SK-N-DZ (cell line): ENCODE measurements at regions not wholly inside any gene's neighbourhood (a gene's known extent, or its start where the extent isn't known, plus 50 kb on each side); places are given as distances from the start of the nearest gene placed in this dataset.
"Not testable (repeated sequence)": the region's sequence is repeated elsewhere in the genome, so short reads cannot be mapped to it uniquely, and the experiment has no call there.

Experiments used
- DNase-seq: peaks from one replicate; pipeline ENCODE4 v3.0.0-alpha.2; 2015; ENCODE audit warnings: low spot score

DNA sequence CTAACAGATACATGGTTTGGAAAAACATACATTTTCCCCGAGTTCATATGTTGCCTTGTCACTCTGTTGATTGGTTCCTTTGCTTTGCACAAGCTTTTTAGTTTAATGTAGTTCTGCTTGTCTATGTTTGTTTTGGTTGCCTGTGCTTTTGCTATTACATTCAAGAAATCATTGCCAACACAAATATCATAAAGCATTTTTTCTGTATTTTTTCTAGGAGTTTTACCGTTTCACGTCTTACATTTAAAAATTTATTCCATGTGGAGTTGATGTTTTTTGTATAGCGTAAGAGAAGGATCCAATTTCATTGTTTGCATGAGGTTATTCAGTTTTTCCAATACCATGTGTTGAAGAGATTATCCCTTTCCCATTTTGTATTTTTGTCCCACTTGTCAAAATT is 941.9 kb upstream of the ADAMTS5 start:
- not testable (repeated sequence) for DNase-seq

DNA sequence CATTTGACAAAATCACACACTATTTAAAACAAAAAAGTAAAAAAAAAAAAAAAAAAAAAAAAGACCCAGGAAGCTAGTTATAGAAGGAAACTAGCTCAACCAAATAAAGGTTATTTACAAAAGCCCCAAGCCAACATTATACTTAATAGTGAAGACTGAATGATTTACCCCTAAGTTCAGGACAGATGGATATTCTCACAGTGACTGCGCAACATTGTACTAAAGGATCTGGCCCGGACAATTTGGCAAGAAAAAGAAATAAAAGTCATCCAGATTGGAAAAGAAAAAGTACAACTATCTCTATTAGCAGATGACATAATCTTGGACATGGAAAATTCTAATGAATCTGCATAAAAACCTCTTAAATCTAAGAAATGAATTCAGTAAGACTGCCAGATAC is 936.0 kb upstream of the ADAMTS5 start:
- not testable (repeated sequence) for DNase-seq

DNA sequence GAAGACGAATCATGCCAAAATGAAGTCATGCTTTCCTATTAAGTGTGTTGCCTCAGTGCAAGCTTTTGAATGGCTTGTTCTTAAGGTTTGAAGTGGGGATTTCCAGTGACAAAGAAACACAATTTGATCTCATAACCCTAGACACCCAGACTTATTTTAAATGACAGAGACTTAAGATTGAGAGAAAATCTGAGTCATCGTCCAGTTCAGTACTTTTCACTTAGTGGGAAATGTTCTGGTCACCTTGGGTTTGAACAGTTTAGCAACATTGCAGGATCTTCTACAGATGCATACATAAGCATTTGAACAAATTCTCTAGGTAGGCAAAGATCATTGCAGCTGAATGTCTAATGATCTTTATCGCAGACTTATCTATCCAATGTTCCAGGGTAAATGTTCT is 926.7 kb upstream of the ADAMTS5 start:
- DNase-seq: not testable (repeated sequence)

DNA sequence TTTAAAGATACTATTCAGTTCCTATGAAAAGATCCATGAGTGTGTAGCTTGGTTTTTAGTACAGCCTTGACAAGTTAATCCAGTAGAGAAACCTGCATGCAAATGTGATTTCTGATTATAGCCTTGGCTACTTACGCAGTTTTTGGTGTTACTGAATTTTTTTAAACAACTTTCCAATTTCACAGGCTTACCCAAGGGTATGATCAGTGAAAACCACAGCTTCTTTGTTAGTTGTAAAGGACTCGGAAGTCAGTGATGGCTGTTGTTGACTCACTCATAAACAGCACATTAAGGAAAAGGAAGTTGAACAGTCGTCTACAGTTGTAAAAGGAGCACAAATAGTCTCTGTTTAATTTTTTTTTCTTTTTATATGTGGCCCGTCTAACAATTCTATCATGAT is 924.6 kb upstream of the ADAMTS5 start:
- DNase-seq: not testable (repeated sequence)

DNA sequence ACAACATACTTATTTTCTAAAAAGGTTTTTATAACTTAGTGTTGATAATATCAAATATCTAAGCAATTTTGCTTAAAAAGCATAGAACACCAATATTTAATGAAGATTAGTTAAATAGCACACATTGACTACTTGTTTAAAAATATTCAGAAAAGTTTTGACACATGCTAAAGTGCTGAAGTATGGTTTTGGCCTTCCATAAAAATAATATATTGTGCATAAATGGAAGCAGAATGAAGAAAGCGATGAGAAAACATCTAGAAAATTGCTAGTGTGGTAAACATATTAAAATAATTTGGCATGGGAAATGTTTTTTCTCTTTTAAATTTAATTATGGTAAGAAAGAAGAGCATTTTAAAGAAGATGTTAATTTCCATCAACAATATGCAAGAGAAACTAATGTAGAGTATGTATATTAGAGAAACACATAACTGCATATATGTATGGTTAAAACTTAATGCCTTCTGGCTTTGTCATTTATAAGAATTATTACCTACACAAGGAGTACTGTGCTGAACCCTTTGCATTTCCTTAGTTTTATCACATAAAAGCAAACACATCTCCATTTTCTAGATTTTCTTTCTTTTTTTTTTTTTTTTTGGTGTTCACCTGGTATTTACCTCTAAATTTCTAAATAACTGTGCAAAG is 921.0 kb upstream of the ADAMTS5 start:
- DNase-seq: not testable (repeated sequence)

DNA sequence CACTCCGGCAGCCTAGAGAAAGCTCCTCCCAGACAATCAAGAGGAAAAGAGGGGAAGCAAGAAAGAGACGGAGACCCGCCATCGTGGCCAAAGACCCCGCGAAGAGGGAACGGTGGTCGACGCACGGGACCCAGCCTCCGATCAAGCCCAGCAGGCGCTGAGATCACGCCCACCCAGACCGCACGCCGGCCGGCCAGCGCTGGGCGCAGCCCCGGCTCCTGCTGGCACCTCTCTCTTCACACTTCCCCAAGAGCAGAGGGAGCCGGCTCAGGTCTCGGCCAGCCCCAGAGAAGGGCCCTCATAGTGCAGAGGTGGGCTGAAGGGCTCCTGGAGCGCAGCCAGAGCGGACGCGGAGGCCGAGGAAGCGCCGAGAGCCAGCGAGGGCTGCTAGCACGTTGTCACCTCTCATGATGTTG is 918.4 kb upstream of the ADAMTS5 start:
- DNase-seq: no peak

DNA sequence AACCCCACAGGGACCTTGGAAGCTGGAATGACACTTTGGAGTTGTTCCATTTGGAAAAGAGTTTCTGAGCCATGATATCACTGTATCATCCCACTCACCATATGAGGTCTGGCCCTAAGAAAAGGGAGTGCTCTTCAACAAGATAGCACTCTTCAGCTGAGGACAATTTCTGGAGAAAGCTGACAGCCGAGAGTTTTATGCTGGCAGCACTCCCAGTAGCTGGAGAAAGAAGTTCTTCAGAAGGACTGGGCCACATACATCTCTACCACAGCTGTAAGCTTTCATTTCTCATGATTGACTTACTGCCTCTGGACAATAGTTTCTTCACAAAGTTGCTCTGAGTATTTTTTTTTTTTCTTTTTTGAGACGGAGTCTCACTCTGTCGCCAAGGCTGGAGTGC is 914.4 kb upstream of the ADAMTS5 start:
- not testable (repeated sequence) for DNase-seq

DNA sequence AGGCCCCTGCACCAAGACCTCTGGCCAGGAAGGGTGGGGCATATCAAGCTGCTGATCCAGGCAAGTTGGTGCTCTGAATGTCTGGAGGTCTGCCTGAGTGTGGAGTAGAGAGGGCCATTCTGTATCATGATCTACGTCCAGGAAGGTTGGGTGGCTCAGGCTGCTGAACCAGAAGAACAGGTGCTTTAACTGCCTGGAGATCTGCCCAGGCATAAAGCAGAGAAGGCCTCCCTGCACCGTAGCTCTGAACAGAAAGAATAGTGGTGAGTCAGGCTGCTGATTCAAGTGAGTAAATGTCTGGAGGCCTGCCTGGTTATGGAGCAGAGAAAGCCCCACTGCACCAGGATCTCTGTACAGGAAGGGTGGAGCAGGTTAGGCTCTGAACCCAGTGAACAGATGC is 905.5 kb upstream of the ADAMTS5 start:
- DNase-seq: not testable (repeated sequence)

DNA sequence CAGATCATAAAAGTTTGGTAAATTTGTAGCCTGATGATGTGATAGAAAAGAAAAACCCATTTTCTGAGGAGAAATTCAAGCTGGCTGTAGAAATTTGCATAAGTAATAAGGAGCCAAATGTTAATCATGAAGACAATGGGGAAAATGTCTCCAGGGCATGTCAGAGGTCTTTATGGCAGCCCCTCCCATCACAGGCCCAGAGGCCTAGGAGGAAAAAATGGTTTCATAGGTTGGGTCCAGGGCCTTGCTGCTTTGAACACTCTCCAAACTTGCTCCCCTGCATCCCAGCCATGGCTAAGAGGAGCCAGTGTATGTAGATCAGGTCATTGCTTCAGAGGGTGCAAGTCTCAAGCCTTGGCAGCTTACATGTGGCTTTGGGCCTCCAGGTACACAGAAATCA is 903.9 kb upstream of the ADAMTS5 start:
- DNase-seq: not testable (repeated sequence)

DNA sequence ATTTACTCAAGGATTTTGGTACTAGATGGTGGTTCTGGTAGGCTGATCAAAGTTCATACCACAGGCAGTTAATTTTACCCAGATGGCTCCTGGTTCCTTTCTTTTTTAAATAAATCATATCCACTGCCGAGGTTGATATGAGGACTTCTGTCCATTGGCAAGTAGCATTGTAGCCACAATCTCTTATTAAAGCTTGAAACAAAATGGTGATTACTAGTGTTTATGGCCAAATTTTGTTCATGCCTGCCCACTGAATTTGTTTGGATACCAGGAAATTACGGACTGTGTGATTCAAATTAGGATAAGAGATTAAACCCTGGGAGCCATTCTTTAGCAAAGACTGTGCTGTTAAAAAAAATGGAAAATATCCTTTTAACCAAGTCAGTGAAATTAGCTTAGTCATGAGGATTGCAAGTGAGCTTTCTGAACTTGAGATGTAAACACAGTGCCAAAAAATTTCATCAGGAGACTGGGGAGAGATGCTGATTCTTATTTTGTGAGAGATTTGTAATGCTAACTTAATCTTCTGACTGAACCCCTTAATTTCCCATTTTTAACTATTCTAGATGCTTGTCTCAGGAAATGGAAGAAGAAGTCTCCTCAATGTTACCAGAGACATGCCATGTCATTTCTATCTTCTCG is 893.5 kb upstream of the ADAMTS5 start:
- DNase-seq: not testable (repeated sequence)

DNA sequence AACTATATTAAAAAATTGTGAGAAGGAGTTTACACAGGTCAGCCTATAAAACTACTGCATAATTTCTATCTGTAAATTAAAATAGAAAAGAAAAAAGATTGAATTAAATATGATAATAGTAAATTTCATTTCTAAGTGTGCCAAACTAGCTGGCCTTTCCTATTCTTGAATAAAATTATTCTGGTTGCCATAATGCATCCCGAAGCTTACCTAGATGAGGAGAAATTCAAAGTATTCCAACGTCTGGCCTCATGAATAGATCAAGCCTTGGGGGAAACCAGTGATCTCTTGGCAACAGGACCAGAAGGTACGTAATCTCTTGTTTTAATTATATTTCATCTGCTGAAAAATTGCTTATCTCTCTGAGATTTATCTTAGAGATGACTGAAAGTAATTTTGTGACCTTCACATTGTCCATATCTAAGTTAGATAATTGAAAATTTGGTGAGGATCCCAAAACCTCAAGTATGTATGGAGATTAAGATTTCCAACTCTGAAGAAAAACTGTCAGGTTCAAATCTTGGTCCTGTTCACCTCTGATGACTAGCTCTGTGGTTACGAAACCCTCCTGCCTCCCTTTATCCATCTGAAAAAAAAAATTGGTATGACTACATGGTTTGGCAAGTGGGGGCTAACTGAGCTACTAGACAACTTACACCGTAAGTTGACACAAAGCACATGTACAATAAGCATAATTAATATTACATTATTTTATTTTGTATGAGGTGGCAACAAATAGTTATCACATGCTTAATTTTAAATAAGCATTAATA is 891.4 kb upstream of the ADAMTS5 start:
- not testable (repeated sequence) for DNase-seq

DNA sequence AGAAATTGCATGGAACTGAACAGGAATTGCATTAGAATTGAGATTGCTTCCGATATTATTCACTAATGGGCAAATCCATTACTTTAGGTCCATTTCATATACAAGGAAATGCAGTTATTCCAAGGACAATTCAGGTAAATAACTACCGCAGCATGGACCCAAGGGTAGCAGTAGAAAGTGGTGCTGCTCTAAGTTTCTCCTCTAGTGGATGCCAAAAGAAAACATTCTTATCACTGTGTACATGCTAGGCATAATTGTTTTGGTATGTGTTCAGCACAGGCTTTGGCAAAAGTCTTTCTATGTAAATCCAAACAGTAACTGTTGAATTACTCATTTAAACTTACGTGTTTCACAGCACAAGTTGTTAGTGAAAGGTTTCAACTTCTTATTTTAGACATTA is 890.1 kb upstream of the ADAMTS5 start:
- DNase-seq: not testable (repeated sequence)

DNA sequence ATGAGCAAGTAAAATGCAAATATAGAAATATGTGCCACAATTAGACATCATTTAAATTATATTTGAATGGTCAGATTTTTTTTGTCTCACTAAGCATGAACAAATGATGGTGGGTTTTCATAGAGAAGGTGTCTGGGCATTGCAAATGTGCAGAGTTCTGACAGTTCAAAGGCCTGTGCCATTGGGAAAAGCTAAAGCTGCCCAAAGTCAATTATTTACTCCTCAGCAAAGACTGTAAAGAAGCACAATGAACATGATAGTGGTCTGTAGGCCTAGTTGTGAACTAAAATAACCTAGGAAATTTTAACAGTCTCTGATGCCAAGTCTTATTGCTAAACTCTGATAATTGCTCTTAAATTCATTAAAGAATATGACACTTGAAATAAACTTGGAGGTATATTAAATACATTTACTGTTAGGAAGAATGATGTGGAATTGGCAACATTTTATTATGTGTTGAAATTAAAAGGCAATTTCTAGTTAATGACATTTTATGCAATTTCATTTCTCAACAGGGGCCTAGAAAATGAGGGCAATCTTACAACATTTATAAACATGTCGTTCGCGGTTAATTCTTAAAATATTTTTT is 874.3 kb upstream of the ADAMTS5 start:
- no peak for DNase-seq

DNA sequence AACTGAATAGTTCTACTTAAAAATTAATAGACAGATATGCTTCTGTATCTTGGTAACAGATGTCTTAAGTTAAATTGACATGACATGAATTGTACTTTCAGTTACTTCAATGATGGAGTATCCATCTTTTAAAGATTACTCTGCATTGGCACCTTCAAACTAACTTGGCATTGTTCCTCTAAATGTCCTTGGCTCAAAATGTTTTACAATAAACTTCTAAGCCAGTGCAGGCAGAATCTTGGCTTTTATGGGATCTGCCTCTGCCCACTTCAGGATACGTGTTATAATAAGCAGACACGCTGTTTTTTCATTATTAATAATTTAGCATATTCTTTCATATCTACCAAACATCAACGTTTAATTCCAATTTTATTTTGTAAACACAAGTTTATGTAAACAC is 873.4 kb upstream of the ADAMTS5 start:
- no peak for DNase-seq

DNA sequence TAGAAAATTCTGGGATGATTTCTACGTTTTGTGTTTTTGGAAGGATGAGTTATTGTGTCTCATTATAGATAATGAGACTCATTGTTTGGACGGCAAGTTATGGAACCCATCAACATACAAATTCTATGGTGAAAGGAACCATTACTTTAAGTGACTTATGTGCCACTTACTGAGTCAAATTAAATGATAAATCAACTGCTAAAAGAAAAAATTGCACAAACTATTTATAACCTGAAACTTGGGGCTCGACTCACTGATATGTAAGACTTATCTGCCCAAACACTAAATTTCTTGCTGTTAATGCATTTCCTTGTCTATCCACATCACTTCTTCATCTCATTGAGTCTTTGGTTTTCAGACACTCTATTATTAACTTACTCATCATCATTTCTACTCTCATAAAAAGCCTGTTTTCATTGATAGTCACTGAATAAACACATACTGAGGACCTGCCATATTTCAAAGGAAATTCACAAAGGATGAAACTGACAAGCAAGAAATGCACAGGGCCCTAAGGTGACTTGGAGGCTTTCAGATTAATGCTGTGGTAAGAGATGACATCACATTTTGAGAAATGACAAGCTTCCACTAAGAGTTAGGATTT is 872.7 kb upstream of the ADAMTS5 start:
- DNase-seq: no peak

DNA sequence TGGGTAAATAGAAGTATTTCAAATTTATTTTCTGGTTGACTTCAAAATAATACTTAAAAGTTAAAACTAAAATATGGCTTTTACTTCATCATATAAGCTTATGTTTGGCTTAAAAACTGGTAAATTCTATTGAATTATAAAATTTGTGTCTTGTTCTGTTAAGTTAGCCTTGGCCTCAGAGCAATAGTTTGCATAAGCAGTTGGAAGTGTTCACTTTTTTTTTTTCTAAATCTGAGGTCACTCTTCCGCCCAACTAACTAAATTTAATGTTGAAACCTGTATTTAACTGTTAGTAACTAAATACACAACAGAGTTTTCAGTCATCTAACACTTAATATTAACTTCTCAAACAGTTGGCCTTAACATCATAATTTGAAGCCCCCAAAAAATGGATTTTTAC is 871.7 kb upstream of the ADAMTS5 start:
- no peak for DNase-seq

DNA sequence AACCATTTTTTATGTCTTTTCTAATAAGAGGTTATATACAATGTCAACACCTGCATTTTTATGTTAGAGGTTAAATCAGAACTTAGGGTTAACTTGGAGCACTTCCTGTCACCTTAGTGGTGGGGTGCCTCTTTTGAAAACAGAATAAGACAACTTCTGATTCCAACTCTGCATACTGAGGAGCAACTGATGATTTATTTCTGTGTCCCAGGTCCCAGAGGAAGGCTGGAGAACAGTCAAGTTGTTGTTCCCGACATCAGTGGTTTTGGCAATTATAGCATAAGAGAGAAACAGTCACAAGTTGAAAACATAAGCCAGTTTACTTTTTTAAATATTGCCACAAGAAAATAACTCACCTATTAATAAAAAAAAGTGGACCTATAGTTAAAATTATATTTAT is 871.0 kb upstream of the ADAMTS5 start:
- no peak for DNase-seq

DNA sequence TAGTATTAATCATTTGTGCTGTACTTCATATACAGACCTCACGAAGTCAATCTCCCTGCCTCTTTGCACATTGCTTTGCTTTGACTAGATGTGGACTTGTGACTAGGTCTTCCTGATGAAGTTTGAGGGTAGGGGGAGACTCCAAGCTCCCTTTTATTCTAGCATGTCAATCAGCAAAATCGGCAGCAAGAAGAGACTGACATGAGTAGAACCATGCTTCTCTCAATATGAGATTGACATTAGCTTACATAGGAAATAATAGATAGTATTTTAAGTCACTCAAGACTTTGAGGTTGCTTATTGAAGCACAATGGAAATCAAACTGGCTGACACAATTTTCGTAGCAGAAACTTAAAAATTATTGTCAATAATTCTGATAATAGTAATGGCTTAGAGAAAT is 866.4 kb upstream of the ADAMTS5 start:
- DNase-seq: no peak

DNA sequence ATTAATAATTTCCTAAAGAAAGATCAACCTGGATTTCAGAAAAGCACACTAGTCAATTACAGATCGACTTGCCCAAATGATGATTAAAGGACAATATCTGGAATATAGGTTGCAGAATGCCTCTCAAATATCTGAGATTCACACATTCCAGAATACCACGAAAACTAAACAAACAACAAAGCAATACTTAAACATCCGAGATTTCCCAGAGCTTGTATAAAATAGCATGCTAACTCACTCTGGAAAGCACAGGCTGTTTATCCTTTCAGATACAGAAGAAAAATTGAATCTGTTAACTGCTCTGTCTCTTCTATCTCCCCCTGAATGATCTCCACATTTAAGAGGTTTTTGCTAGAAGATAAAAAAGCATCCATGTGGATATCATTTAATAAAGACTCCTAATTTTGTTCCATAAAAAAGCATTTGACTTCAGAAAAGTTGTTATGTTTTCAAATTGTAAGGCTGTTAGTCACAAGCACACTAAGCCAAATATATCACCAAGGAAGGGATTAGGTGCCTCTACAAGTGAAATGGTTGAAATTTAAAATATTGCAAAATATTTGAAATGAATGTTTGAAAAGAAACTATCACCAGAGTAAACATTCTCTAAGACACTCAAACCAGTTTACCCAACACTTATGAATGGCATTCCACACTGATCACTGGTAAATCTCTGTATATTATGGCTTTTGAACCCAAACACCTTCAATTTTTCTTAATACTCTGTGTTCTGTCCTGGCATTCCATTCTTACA is 865.1 kb upstream of the ADAMTS5 start:
- no peak for DNase-seq

DNA sequence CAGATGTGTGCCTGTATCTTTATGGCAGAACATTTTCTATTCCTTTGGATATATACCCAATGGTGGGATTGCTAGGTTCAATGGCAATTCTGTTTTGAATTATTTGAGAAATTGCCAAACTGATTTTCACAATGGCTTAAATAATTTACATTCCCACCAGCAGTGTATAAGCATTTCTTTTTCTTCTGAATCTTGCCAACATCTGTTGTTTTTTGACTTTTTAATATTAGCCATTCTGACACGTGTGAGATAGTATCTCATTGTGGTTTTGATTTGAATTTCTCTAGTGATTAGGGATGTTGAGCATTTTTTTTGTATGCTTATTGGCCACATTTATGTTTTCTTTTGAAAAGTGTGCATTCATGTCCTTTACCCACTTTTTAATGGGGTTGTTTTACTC is 864.3 kb upstream of the ADAMTS5 start:
- DNase-seq: no peak

DNA sequence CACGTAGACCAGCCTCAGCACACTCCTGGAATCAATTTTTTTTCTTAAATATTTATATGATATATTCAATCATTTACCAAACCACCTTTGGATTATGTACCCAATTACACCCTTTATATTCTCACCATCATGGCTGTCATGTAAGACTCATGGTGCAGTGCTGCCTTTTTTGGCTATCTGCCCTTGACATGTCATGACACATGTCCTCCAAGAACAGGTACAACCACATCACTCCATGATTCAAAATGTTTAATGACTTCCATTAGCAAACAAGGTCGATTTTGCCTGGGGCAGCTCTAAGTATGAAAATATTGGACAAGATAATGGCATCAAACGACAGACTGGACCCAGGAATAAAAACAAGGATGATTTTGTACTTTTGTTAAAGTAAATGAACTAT is 861.1 kb upstream of the ADAMTS5 start:
- DNase-seq: no peak
